ENCODE measurements at regions not wholly inside any gene's neighbourhood (a gene's known extent, or its start where the extent isn't known, plus 50 kb on each side); places are given as distances from the start of the nearest gene placed in this dataset.
A peak's percentile ranks its signal among the peaks of the same experiment; 100 is the strongest.

DNA sequence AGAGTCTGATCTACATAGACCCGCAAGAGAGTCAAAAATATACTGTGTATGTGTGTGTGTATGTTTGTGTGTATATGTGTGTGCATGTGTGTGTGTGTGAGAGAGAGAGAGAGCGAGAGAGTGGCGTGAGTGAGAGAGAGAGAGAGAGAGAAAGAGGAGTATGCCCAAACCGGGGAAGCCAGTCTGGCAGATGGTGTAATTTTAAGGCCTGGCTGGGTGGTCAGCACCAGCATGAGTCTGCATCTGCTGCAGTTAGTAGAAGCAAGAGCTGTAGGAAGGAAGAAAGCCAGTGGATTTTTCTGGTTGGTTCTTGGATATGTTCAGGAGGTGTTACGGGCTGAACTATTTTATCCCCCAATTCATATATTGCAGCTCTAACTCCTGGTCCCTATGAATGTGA lies 75.2 kb downstream of the ACTBL2 start:
- intact Hi-C loops (cut with DNase I) = no loop called here
- TF ChIP-seq, protein P1, sequence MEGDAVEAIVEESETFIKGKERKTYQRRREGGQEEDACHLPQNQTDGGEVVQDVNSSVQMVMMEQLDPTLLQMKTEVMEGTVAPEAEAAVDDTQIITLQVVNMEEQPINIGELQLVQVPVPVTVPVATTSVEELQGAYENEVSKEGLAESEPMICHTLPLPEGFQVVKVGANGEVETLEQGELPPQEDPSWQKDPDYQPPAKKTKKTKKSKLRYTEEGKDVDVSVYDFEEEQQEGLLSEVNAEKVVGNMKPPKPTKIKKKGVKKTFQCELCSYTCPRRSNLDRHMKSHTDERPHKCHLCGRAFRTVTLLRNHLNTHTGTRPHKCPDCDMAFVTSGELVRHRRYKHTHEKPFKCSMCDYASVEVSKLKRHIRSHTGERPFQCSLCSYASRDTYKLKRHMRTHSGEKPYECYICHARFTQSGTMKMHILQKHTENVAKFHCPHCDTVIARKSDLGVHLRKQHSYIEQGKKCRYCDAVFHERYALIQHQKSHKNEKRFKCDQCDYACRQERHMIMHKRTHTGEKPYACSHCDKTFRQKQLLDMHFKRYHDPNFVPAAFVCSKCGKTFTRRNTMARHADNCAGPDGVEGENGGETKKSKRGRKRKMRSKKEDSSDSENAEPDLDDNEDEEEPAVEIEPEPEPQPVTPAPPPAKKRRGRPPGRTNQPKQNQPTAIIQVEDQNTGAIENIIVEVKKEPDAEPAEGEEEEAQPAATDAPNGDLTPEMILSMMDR (IDR thresholded peaks at IDR 0.05) = no peak
- no peak for TF ChIP-seq POLR2A (IDR thresholded peaks at IDR 0.05)
- H3K4me1 ChIP-seq = peaks cover 46 to 51% of the 10 kb centered on the region in 2 donors
- no peak for DNase-seq
- H3K27ac ChIP-seq = peak overlapping the region; percentile 80 to 96 (median 81)
- 74 to 81% methylated on average over 5 of the region's 5 CpGs for WGBS, 2 donors
- no peak overlapping the region for H3K4me3 ChIP-seq (replicated peaks in 1 of 3)
- H3K27me3 ChIP-seq = no peaks in the 10 kb centered on the region
- H3K36me3 ChIP-seq = no peaks in the 10 kb centered on the region
- H3K9me3 ChIP-seq = no peaks in the 10 kb centered on the region

GRCh38 chr5:57406641-57407040 lies 76.0 kb downstream of the ACTBL2 start:
- no peaks in the 10 kb centered on the region for H3K36me3 ChIP-seq
- DNase-seq = no peak
- H3K4me3 ChIP-seq (replicated peaks in 1 of 3) = no peak overlapping the region
- H3K27ac ChIP-seq = peak overlapping the region in 1 of 3 donors; percentile 96
- no peaks in the 10 kb centered on the region for H3K27me3 ChIP-seq
- TF ChIP-seq, protein P1 (IDR thresholded peaks at IDR 0.05) = no peak
- TF ChIP-seq POLR2A (IDR thresholded peaks at IDR 0.05) = no peak
- peaks cover 46 to 51% of the 10 kb centered on the region in 2 donors for H3K4me1 ChIP-seq
- intact Hi-C loops (cut with DNase I) = no loop called here
- WGBS, 2 donors = 44 to 71% methylated on average over 2 of the region's 2 CpGs
- H3K9me3 ChIP-seq = no peaks in the 10 kb centered on the region

DNA sequence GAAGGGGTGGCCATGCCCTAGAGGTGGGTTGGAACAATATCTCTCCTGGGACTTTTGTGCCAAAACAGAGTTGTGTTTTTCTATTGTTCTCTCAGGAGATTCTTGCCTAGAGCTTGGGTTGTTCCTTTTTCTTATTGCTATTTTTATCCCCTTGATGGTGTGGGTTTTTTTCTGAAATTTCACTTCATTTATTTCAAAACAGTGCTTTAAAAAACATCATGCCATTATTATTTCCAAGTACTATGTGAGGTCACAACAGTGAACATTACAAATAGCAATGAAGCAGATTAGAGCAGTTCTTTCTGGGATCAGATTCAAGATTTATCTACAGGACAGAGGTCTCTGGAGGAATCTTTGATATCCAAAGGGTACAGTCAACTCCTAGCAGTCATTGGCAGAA lies 76.6 kb downstream of the ACTBL2 start:
- DNase-seq = no peak
- Histone ChIP-seq H3K36me3 (no peaks in the 10 kb centered on the region), H3K4me1 (peaks cover 46% of the 10 kb centered on the region in 2 donors), H3K27me3 (no peaks in the 10 kb centered on the region), H3K4me3 (replicated peaks in 1 of 3) (no peak overlapping the region), H3K9me3 (no peaks in the 10 kb centered on the region), H3K27ac (peak overlapping the region; percentile 25 to 96 (median 41))
- intact Hi-C loops (cut with DNase I) = no loop called here
- TF ChIP-seq, protein P1 (IDR thresholded peaks at IDR 0.05) = no peak
- no peak for TF ChIP-seq POLR2A (IDR thresholded peaks at IDR 0.05)

GRCh38 chr5:57402761-57403160 lies 79.8 kb downstream of the ACTBL2 start:
- DNase-seq = no peak
- Histone ChIP-seq H3K4me3 (replicated peaks in 1 of 3) (no peak overlapping the region), H3K36me3 (no peaks in the 10 kb centered on the region), H3K9me3 (no peaks in the 10 kb centered on the region), H3K4me1 (peaks cover 22 to 23% of the 10 kb centered on the region in 2 donors), H3K27ac (no peak overlapping the region), H3K27me3 (no peaks in the 10 kb centered on the region)
- 52 to 71% methylated on average over 3 of the region's 3 CpGs for WGBS, 2 donors
- intact Hi-C loops (cut with DNase I) = no loop called here
- TF ChIP-seq POLR2A (IDR thresholded peaks at IDR 0.05) = no peak
- TF ChIP-seq, protein P1 (IDR thresholded peaks at IDR 0.05) = no peak

GRCh38 chr5:57402348-57402747 lies 80.3 kb downstream of the ACTBL2 start:
- no peak for DNase-seq
- Histone ChIP-seq H3K36me3 (no peaks in the 10 kb centered on the region), H3K9me3 (no peaks in the 10 kb centered on the region), H3K27me3 (no peaks in the 10 kb centered on the region), H3K4me3 (replicated peaks in 1 of 3) (no peak overlapping the region), H3K4me1 (peaks cover 19 to 20% of the 10 kb centered on the region in 2 donors), H3K27ac (no peak overlapping the region)
- intact Hi-C loops (cut with DNase I) = no loop called here
- no peak for TF ChIP-seq POLR2A (IDR thresholded peaks at IDR 0.05)
- 75 to 78% methylated on average over 2 of the region's 2 CpGs for WGBS, 2 donors
